Caco-2 (cell line): ENCODE measurements at regions not wholly inside any gene's neighbourhood (a gene's known extent, or its start where the extent isn't known, plus 50 kb on each side); places are given as distances from the start of the nearest gene placed in this dataset.

Source experiments
- BruUV-seq: library from RNA; stranded (reverse); fragments of 400-500 nt; replicated peaks from 2 replicates; lab custom pipeline; 2021; lab: Mats Ljungman, UMichigan
- CTCF ChIA-PET: fragments of 300-600 bp; sonication (Branson Sonifier 250); formaldehyde crosslinking; loops from one replicate; lab custom pipeline; 2022; ENCODE audit warnings: antibody characterized with exemption; lab: Charles Lee
- POLR2A ChIA-PET: fragments of 300-600 bp; sonication (Branson Sonifier 250); formaldehyde crosslinking; loops from one replicate; lab custom pipeline; 2022; ENCODE audit warnings: antibody characterized with exemption; lab: Charles Lee
- DNase-seq, 2 experiments: peaks; one replicate each; pipeline versions ENCODE4 v3.0.0 to v3.0.0-alpha.2; 2020 to 2022
- H3K27me3 ChIP-seq: replicated peaks from 2 replicates; pipeline ENCODE4 v1.6.0; 2011; ENCODE audit warnings: low read length; ENCODE audit not compliant: control insufficient read depth, insufficient read depth
- H3K36me3 ChIP-seq: 2 replicates; pipeline ENCODE4 v1.5.1; 2011; ENCODE audit warnings: low read length; ENCODE audit not compliant: control insufficient read depth, insufficient read depth
- H3K4me1 ChIP-seq: fragments of 250-450 bp; sonication (Bioruptor Pico); 2 replicates; pipeline ENCODE4 v1.5.1; 2020; ENCODE audit warnings: mild to moderate bottlenecking
- H3K4me3 ChIP-seq: 2 replicates; pipeline ENCODE4 v1.5.1; 2011; ENCODE audit warnings: low read depth, mild to moderate bottlenecking, control low read depth, low read length
- H3K9me3 ChIP-seq: fragments of 250-450 bp; sonication (Bioruptor Pico); 2 replicates; pipeline ENCODE4 v1.5.1; 2020; ENCODE audit warnings: mild to moderate bottlenecking, moderate library complexity
- H3K27ac Mint-ChIP-seq: one replicate; pipeline ENCODE4 v1.8.0; 2022; ENCODE audit warnings: mixed read lengths; ENCODE audit not compliant: unreplicated experiment
- H3K27me3 Mint-ChIP-seq: one replicate; pipeline ENCODE4 v1.8.0; 2022; ENCODE audit warnings: mixed read lengths; ENCODE audit not compliant: insufficient read depth, unreplicated experiment
- H3K36me3 Mint-ChIP-seq: one replicate; pipeline ENCODE4 v1.8.0; 2022; ENCODE audit warnings: mild to moderate bottlenecking, mixed read lengths; ENCODE audit not compliant: insufficient read depth, unreplicated experiment
- H3K4me1 Mint-ChIP-seq: one replicate; pipeline ENCODE4 v1.8.0; 2022; ENCODE audit warnings: low read depth, mixed read lengths; ENCODE audit not compliant: unreplicated experiment
- H3K4me3 Mint-ChIP-seq: one replicate; pipeline ENCODE4 v1.8.0; 2022; ENCODE audit warnings: mild to moderate bottlenecking, moderate library complexity, mixed read lengths; ENCODE audit not compliant: unreplicated experiment
- H3K9me3 Mint-ChIP-seq: one replicate; pipeline ENCODE4 v1.8.0; 2022; ENCODE audit warnings: mixed read lengths; ENCODE audit not compliant: unreplicated experiment
- CTCF ChIP-seq, 2 experiments: fragments of 200-600 bp in 1 of 2; IDR thresholded peaks; 1 replicate in 1 of 2; 2 replicates in 1 of 2; pipeline versions ENCODE4 v1.5.1 to v1.8.0; 2011 to 2022; ENCODE audit warnings: antibody characterized with exemption in 1 of 2, control low read depth in 1 of 2, inconsistent platforms in 1 of 2, low read depth in 1 of 2, low read length in 1 of 2, mild to moderate bottlenecking in 1 of 2, moderate library complexity in 1 of 2; ENCODE audit not compliant: insufficient read depth in 1 of 2, severe bottlenecking in 1 of 2, unreplicated experiment in 1 of 2
- intact Hi-C: fragments of 100-400 bp; cut with micrococcal nuclease; formaldehyde crosslinking; loops from one replicate; pipeline ENCODE4 v1.10.0; 2022; ENCODE audit not compliant: unreplicated experiment

GRCh38 chr13:64457976-64458375, 2772.2 kb downstream of the PCDH9 start:
- TF ChIP-seq CTCF (IDR thresholded peaks at IDR 0.05; ENCODE audit: insufficient read depth in 1 of 2, low read depth in 1 of 2, low read length in 1 of 2, severe bottlenecking in 1 of 2, unreplicated experiment in 1 of 2) = no peak
- peaks cover 31% of the 10 kb centered on the region for H3K9me3 Mint-ChIP-seq
- H3K9me3 ChIP-seq = no peaks in the 10 kb centered on the region
- H3K27me3 Mint-ChIP-seq = no peaks in the 10 kb centered on the region
- H3K4me3 ChIP-seq = no peak overlapping the region
- no peaks in the 10 kb centered on the region for H3K27me3 ChIP-seq
- no peak overlapping the region for H3K4me3 Mint-ChIP-seq
- ChIA-PET CTCF (no interaction called here), POLR2A (no interaction called here)
- intact Hi-C loops = no loop called here
- BruUV-seq = no TSS peak
- H3K36me3 ChIP-seq = no peaks in the 10 kb centered on the region
- H3K4me1 Mint-ChIP-seq = peaks cover 28% of the 10 kb centered on the region
- no peaks in the 10 kb centered on the region for H3K36me3 Mint-ChIP-seq
- H3K27ac Mint-ChIP-seq = no peak overlapping the region
- DNase-seq = no peak
- 0 out of 2 replicates have a peak, but pooled peaks cover 5% of the 10 kb centered on the region for H3K4me1 ChIP-seq

DNA sequence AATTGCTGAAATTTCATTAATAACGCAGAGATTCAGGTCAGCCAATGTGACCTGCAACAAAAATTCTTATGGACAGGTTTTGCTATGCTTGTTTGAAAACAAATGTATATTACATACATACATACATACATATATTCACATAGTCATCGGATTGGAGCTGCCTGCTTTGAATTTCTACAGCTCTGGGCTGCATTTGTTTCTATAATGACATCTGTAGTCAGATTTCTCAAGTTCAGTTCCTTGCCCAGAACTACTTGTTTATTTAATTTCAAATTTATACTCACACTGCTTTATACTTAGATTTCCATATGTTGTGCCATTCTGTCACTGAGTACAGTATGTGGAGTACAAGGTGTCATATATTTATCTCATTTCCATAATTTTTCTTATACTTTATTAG, 2775.0 kb downstream of the PCDH9 start:
- H3K36me3 ChIP-seq = no peaks in the 10 kb centered on the region
- no TSS peak for BruUV-seq
- ChIA-PET POLR2A (no interaction called here), CTCF (no interaction called here)
- no peak overlapping the region for H3K4me3 ChIP-seq
- peaks cover 25% of the 10 kb centered on the region for H3K4me1 Mint-ChIP-seq
- no peak for DNase-seq
- no peaks in the 10 kb centered on the region for H3K9me3 ChIP-seq
- intact Hi-C loops = no loop called here
- no peaks in the 10 kb centered on the region for H3K27me3 ChIP-seq
- H3K4me3 Mint-ChIP-seq = no peak overlapping the region
- no peak for TF ChIP-seq CTCF (IDR thresholded peaks at IDR 0.05; ENCODE audit: insufficient read depth in 1 of 2, low read depth in 1 of 2, low read length in 1 of 2, severe bottlenecking in 1 of 2, unreplicated experiment in 1 of 2)
- peaks cover 15% of the 10 kb centered on the region for H3K9me3 Mint-ChIP-seq
- H3K27ac Mint-ChIP-seq = no peak overlapping the region
- H3K36me3 Mint-ChIP-seq = no peaks in the 10 kb centered on the region
- no peaks in the 10 kb centered on the region for H3K27me3 Mint-ChIP-seq
- H3K4me1 ChIP-seq = 0 out of 2 replicates have a peak, but pooled peaks cover 5% of the 10 kb centered on the region

DNA sequence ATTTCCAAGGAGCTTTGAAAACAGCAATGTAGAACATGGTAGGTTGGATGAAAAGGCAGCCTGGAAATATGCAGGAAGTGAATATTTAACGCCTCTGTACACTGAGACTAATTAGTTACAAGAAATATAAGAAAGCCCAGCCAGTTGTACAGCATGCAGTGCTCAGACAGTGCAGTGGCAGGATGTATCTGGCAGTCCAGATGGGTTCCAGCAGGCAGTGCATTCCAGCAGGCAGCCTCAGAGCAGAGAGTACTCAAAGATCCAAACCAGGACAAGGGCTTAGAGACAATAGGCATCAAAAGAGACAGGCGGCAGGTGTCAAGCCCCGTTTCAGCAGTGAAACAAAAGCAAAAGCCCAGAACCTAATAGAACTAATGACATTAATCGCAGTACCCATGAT, 2776.3 kb downstream of the PCDH9 start:
- Mint-ChIP-seq H3K27me3 (no peaks in the 10 kb centered on the region), H3K27ac (no peak overlapping the region), H3K9me3 (peaks cover 2% of the 10 kb centered on the region), H3K36me3 (no peaks in the 10 kb centered on the region), H3K4me3 (no peak overlapping the region), H3K4me1 (peaks cover 12% of the 10 kb centered on the region)
- DNase-seq = no peak
- Histone ChIP-seq H3K4me3 (no peak overlapping the region), H3K4me1 (no peaks in the 10 kb centered on the region), H3K27me3 (no peaks in the 10 kb centered on the region), H3K9me3 (no peaks in the 10 kb centered on the region), H3K36me3 (no peaks in the 10 kb centered on the region)
- intact Hi-C loops = no loop called here
- TF ChIP-seq CTCF (IDR thresholded peaks at IDR 0.05; ENCODE audit: insufficient read depth in 1 of 2, low read depth in 1 of 2, low read length in 1 of 2, severe bottlenecking in 1 of 2, unreplicated experiment in 1 of 2) = no peak
- ChIA-PET CTCF (no interaction called here), POLR2A (no interaction called here)
- no TSS peak for BruUV-seq
